ENCODE measurements at regions not wholly inside any gene's neighbourhood (a gene's known extent, or its start where the extent isn't known, plus 50 kb on each side); places are given as distances from the start of the nearest gene placed in this dataset.

GRCh38 chr11:104614961-104615360, 283.3 kb downstream of the CASP12 start:
- TF ChIP-seq ZNF121 (CRISPR knock-in tag; IDR thresholded peaks at IDR 0.05) (no peak), NFYB (CRISPR knock-in tag; conservative IDR thresholded peaks at IDR 0.05; ENCODE audit: low read depth) (no peak), HMGXB4 (CRISPR knock-in tag; IDR thresholded peaks at IDR 0.05) (no peak), PRDM15 (CRISPR knock-in tag; IDR thresholded peaks at IDR 0.05) (no peak), CDX4 (CRISPR knock-in tag; IDR thresholded peaks at IDR 0.05; ENCODE audit: borderline replicate concordance) (no peak), ZNF317 (CRISPR knock-in tag; IDR thresholded peaks at IDR 0.05; ENCODE audit: borderline replicate concordance, low read depth) (no peak), ATF2 (CRISPR knock-in tag; IDR thresholded peaks at IDR 0.05; ENCODE audit: borderline replicate concordance, low read depth) (no peak), ATF6 (CRISPR knock-in tag; IDR thresholded peaks at IDR 0.05) (no peak), FOXP1 (CRISPR knock-in tag; IDR thresholded peaks at IDR 0.05; ENCODE audit: borderline replicate concordance) (no peak), MLX (CRISPR knock-in tag; IDR thresholded peaks at IDR 0.05) (no peak), ATF1 (CRISPR knock-in tag; IDR thresholded peaks at IDR 0.05) (no peak)
- TF ChIP-seq, protein P1, sequence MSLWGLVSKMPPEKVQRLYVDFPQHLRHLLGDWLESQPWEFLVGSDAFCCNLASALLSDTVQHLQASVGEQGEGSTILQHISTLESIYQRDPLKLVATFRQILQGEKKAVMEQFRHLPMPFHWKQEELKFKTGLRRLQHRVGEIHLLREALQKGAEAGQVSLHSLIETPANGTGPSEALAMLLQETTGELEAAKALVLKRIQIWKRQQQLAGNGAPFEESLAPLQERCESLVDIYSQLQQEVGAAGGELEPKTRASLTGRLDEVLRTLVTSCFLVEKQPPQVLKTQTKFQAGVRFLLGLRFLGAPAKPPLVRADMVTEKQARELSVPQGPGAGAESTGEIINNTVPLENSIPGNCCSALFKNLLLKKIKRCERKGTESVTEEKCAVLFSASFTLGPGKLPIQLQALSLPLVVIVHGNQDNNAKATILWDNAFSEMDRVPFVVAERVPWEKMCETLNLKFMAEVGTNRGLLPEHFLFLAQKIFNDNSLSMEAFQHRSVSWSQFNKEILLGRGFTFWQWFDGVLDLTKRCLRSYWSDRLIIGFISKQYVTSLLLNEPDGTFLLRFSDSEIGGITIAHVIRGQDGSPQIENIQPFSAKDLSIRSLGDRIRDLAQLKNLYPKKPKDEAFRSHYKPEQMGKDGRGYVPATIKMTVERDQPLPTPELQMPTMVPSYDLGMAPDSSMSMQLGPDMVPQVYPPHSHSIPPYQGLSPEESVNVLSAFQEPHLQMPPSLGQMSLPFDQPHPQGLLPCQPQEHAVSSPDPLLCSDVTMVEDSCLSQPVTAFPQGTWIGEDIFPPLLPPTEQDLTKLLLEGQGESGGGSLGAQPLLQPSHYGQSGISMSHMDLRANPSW (CRISPR knock-in tag; conservative IDR thresholded peaks at IDR 0.05; ENCODE audit: low read depth) = no peak
- Mint-ChIP-seq H3K4me1 (peaks cover 9% of the 10 kb centered on the region), H3K27ac (no peak overlapping the region), H3K4me3 (no peak overlapping the region), H3K27me3 (ENCODE audit: low read depth) (no peaks in the 10 kb centered on the region; the same call in 1 of the 2 replicates), H3K9me3 (peaks cover 27% of the 10 kb centered on the region), H3K36me3 (peaks cover 27% of the 10 kb centered on the region)
- ChIA-PET POLR2A (no interaction called here), CTCF (no interaction called here)
- DNase-seq (ENCODE audit: low spot score) (no peak), ATAC-seq (no peak)
